GM12878 (cell line): ENCODE measurements at regions not wholly inside any gene's neighbourhood (a gene's known extent, or its start where the extent isn't known, plus 50 kb on each side); places are given as distances from the start of the nearest gene placed in this dataset.

Source experiments
- ATAC-seq: fragments of 200-7000 bp; cut with Tn5 transposase; 3 replicates; pipeline ENCODE4 v1.9.1; 2020; ENCODE audit warnings: mild to moderate bottlenecking, moderate library complexity
- BruUV-seq: library from RNA; stranded (reverse); fragments of 400-500 nt; replicated peaks from 2 replicates; lab custom pipeline; 2021; lab: Mats Ljungman, UMichigan
- CTCF ChIA-PET: fragments of 300-600 bp; sonication (Branson Sonifier 250); formaldehyde crosslinking; extraction: SDS; loops from one replicate; lab custom pipeline; 2021; ENCODE audit warnings: inconsistent platforms; lab: Yijun Ruan, JAX
- POLR2A ChIA-PET: fragments of 350-600 bp; formaldehyde crosslinking; extraction: SDS; loops from one replicate; lab custom pipeline; 2021; ENCODE audit warnings: inconsistent platforms; lab: Charles Lee
- RAD21 ChIA-PET: fragments of 300-600 bp; sonication (Branson Sonifier 250); formaldehyde crosslinking; loops from one replicate; lab custom pipeline; 2023; ENCODE audit warnings: antibody characterized with exemption; ENCODE audit not compliant: unreplicated experiment; lab: Charles Lee
- SMC1A ChIA-PET: fragments of 300-600 bp; sonication (Branson Sonifier 250); formaldehyde crosslinking; loops from one replicate; lab custom pipeline; 2023; ENCODE audit not compliant: unreplicated experiment, uncharacterized antibody; lab: Charles Lee
- DNase-seq: peaks from one replicate; pipeline ENCODE4 v3.0.0-alpha.2; 2011; ENCODE audit warnings: low read depth, low spot score
- FAIRE-seq: peaks from 3 replicates; lab custom pipeline; 2011; peaks lifted over from hg19 to GRCh38; lab: Jason Lieb, UNC
- H2AFZ ChIP-seq: 2 replicates; pipeline ENCODE4 v1.6.0; 2011; ENCODE audit warnings: low read depth, low read length, control low read depth; ENCODE audit not compliant: control insufficient read depth
- H3K27ac ChIP-seq: 2 replicates; pipeline ENCODE4 v1.5.1; 2011; ENCODE audit warnings: control low read depth; ENCODE audit not compliant: control insufficient read depth, insufficient read depth
- H3K27me3 ChIP-seq, 2 experiments: replicated peaks in 1 of 2; 2 replicates each; pipeline versions ENCODE4 v1.6.0 to v1.6.1; 2011; ENCODE audit warnings: low read length in 1 of 2; ENCODE audit not compliant: control insufficient read depth in 2 of 2, insufficient read depth in 2 of 2
- H3K36me3 ChIP-seq, 2 experiments: 2 replicates each; pipeline ENCODE4 v1.5.1; 2011; ENCODE audit warnings: low read length in 1 of 2; ENCODE audit not compliant: control insufficient read depth in 2 of 2, insufficient read depth in 2 of 2
- H3K4me1 ChIP-seq: 2 replicates; pipeline ENCODE4 v1.6.1; 2011; ENCODE audit warnings: mild to moderate bottlenecking, low read length, moderate library complexity, mixed read lengths; ENCODE audit not compliant: control insufficient read depth, insufficient read depth
- H3K4me2 ChIP-seq: 2 replicates; pipeline ENCODE4 v1.6.0; 2011; ENCODE audit warnings: control low read depth; ENCODE audit not compliant: control insufficient read depth, insufficient read depth
- H3K4me3 ChIP-seq: fragments of 200-600 bp; sonication (generic); 2 replicates; pipeline ENCODE4 v1.5.1; 2016
- H3K79me2 ChIP-seq: 2 replicates; pipeline ENCODE4 v1.6.0; 2011; ENCODE audit warnings: low read length; ENCODE audit not compliant: control insufficient read depth, insufficient read depth
- H3K9ac ChIP-seq: 2 replicates; pipeline ENCODE4 v1.8.0; 2011; ENCODE audit warnings: low read length, control low read depth, mixed read lengths; ENCODE audit not compliant: control insufficient read depth, insufficient read depth
- H3K9me3 ChIP-seq: replicated peaks from 3 replicates; pipeline ENCODE4 v1.5.1; 2011; ENCODE audit warnings: mild to moderate bottlenecking, low read length; ENCODE audit not compliant: control insufficient read depth, insufficient read depth
- H4K20me1 ChIP-seq: 2 replicates; pipeline ENCODE4 v1.6.0; 2011; ENCODE audit not compliant: control insufficient read depth, insufficient read depth
- CBX5 ChIP-seq: sonication (generic); IDR thresholded peaks from 2 replicates; pipeline ENCODE4 v1.6.1; 2016; ENCODE audit warnings: low read depth, moderate library complexity, mild to moderate bottlenecking, inconsistent platforms
- FOS ChIP-seq: IDR thresholded peaks from 3 replicates; pipeline ENCODE4 v1.6.1; 2011; ENCODE audit warnings: borderline replicate concordance; ENCODE audit not compliant: insufficient read length; ENCODE audit errors: extremely low read depth
- GATAD2B ChIP-seq: fragments of 450-650 bp; conservative IDR thresholded peaks from 2 replicates; pipeline ENCODE4 v1.6.1; 2017; ENCODE audit warnings: low read depth, mild to moderate bottlenecking, moderate library complexity
- KAT2A ChIP-seq: conservative IDR thresholded peaks from 2 replicates; pipeline ENCODE4 v1.6.1; 2011; ENCODE audit warnings: low read depth, low read length; ENCODE audit not compliant: control insufficient read depth
- KLF5 ChIP-seq: fragments of 450-650 bp; IDR thresholded peaks from 2 replicates; pipeline ENCODE4 v1.6.1; 2014; ENCODE audit warnings: mild to moderate bottlenecking; ENCODE audit not compliant: partially characterized antibody
- NR2C2 ChIP-seq: IDR thresholded peaks from 2 replicates; pipeline ENCODE4 v1.6.1; 2011; ENCODE audit warnings: borderline replicate concordance, low read depth; ENCODE audit not compliant: control insufficient read depth, insufficient read length
- PAX5 ChIP-seq: IDR thresholded peaks from 2 replicates; pipeline ENCODE4 v1.6.1; 2011; ENCODE audit warnings: low read depth, low read length, borderline replicate concordance
- SIX5 ChIP-seq: IDR thresholded peaks from 2 replicates; pipeline ENCODE4 v1.6.1; 2011; ENCODE audit warnings: mild to moderate bottlenecking, low read depth, low read length, moderate library complexity; ENCODE audit not compliant: severe bottlenecking
- SRF ChIP-seq, 2 experiments: IDR thresholded peaks; 2 replicates each; pipeline ENCODE4 v1.6.1; 2011; ENCODE audit warnings: low read depth in 2 of 2, low read length in 2 of 2, mild to moderate bottlenecking in 1 of 2, moderate library complexity in 1 of 2
- STAT3 ChIP-seq: IDR thresholded peaks from 2 replicates; pipeline ENCODE4 v1.6.1; 2011; ENCODE audit warnings: low read depth, low read length, improper control_type of control experiment
- TAF1 ChIP-seq: IDR thresholded peaks from 2 replicates; pipeline ENCODE4 v1.6.1; 2011; ENCODE audit warnings: mild to moderate bottlenecking, low read depth, low read length, borderline replicate concordance
- ZBED1 ChIP-seq: IDR thresholded peaks from 2 replicates; pipeline ENCODE4 v1.6.1; 2016; ENCODE audit warnings: borderline replicate concordance
- ZNF24 ChIP-seq: fragments of 450-650 bp; IDR thresholded peaks from 2 replicates; pipeline ENCODE4 v1.6.1; 2017; ENCODE audit warnings: antibody characterized with exemption, mild to moderate bottlenecking
- ZZZ3 ChIP-seq: IDR thresholded peaks from 2 replicates; pipeline ENCODE4 v1.6.1; 2011; ENCODE audit warnings: low read depth; ENCODE audit not compliant: control insufficient read depth, insufficient read length
- in situ Hi-C: fragments of 300-500 bp; cut with MboI; formaldehyde crosslinking; loops from 9 replicates; pipeline ENCODE4 v1.14.3; 2018; ENCODE audit warnings: mixed read lengths
- intact Hi-C: fragments of 100-400 bp; cut with micrococcal nuclease; formaldehyde crosslinking; loops from one replicate; pipeline ENCODE4 v1.14.2; 2022; ENCODE audit not compliant: unreplicated experiment
- TF ChIP-seq, protein P1 (sequence below): fragments of 450-650 bp; IDR thresholded peaks from 2 replicates; pipeline ENCODE4 v1.6.1; 2017; ENCODE audit warnings: mild to moderate bottlenecking, moderate library complexity
- TF ChIP-seq, protein P2 (sequence below): fragments of 450-650 bp; formaldehyde crosslinking; IDR thresholded peaks from 2 replicates; pipeline ENCODE4 v1.4.0; 2020; ENCODE audit warnings: mild to moderate bottlenecking, moderate library complexity

DNA sequence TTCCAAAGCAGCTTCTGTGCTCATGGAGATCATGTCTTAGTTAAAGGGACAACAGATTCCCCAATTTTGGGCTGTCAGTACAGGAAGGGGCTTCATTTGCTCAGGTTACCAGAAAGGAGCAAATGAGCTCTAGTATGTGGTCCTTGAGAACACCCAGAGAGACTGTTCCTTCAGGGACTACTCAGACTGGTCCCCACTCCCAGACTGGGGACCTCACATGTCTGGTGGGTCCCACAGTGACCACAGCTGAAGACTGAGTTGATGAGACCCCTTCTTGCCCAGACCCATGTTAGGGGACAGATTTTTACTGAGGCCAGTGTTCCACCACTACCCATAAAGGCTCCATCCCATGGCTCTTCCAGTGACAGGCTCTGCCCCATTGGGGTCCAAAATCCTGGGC, 1695.2 kb downstream of the TP53TG3F start:
- POLR2A ChIA-PET, result no interaction called here
- H3K4me1 ChIP-seq, result no peaks in the 10 kb centered on the region
- no peak overlapping the region for H3K4me2 ChIP-seq
- DNase-seq (no peak), FAIRE-seq (no peak), ATAC-seq (no peak)
- H4K20me1 ChIP-seq, result no peaks in the 10 kb centered on the region
- no peaks in the 10 kb centered on the region for H3K36me3 ChIP-seq
- CTCF ChIA-PET, result no interaction called here
- no peak overlapping the region for H3K9ac ChIP-seq
- TF ChIP-seq ZZZ3 (no peak), SRF (IDR thresholded peaks at IDR 0.05; ENCODE audit: low read depth in 2 of 2, low read length in 2 of 2) (no peak), STAT3 (no peak), CBX5 (no peak), ZNF24 (no peak), FOS (no peak), SIX5 (no peak), KAT2A (no peak), TAF1 (no peak), PAX5 (no peak), GATAD2B (no peak), KLF5 (no peak), ZBED1 (no peak), NR2C2 (no peak)
- TF ChIP-seq, protein P1, sequence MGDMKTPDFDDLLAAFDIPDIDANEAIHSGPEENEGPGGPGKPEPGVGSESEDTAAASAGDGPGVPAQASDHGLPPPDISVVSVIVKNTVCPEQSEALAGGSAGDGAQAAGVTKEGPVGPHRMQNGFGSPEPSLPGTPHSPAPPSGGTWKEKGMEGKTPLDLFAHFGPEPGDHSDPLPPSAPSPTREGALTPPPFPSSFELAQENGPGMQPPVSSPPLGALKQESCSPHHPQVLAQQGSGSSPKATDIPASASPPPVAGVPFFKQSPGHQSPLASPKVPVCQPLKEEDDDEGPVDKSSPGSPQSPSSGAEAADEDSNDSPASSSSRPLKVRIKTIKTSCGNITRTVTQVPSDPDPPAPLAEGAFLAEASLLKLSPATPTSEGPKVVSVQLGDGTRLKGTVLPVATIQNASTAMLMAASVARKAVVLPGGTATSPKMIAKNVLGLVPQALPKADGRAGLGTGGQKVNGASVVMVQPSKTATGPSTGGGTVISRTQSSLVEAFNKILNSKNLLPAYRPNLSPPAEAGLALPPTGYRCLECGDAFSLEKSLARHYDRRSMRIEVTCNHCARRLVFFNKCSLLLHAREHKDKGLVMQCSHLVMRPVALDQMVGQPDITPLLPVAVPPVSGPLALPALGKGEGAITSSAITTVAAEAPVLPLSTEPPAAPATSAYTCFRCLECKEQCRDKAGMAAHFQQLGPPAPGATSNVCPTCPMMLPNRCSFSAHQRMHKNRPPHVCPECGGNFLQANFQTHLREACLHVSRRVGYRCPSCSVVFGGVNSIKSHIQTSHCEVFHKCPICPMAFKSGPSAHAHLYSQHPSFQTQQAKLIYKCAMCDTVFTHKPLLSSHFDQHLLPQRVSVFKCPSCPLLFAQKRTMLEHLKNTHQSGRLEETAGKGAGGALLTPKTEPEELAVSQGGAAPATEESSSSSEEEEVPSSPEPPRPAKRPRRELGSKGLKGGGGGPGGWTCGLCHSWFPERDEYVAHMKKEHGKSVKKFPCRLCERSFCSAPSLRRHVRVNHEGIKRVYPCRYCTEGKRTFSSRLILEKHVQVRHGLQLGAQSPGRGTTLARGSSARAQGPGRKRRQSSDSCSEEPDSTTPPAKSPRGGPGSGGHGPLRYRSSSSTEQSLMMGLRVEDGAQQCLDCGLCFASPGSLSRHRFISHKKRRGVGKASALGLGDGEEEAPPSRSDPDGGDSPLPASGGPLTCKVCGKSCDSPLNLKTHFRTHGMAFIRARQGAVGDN, result no peak
- TF ChIP-seq, protein P2, sequence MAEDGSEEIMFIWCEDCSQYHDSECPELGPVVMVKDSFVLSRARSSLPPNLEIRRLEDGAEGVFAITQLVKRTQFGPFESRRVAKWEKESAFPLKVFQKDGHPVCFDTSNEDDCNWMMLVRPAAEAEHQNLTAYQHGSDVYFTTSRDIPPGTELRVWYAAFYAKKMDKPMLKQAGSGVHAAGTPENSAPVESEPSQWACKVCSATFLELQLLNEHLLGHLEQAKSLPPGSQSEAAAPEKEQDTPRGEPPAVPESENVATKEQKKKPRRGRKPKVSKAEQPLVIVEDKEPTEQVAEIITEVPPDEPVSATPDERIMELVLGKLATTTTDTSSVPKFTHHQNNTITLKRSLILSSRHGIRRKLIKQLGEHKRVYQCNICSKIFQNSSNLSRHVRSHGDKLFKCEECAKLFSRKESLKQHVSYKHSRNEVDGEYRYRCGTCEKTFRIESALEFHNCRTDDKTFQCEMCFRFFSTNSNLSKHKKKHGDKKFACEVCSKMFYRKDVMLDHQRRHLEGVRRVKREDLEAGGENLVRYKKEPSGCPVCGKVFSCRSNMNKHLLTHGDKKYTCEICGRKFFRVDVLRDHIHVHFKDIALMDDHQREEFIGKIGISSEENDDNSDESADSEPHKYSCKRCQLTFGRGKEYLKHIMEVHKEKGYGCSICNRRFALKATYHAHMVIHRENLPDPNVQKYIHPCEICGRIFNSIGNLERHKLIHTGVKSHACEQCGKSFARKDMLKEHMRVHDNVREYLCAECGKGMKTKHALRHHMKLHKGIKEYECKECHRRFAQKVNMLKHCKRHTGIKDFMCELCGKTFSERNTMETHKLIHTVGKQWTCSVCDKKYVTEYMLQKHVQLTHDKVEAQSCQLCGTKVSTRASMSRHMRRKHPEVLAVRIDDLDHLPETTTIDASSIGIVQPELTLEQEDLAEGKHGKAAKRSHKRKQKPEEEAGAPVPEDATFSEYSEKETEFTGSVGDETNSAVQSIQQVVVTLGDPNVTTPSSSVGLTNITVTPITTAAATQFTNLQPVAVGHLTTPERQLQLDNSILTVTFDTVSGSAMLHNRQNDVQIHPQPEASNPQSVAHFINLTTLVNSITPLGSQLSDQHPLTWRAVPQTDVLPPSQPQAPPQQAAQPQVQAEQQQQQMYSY, result no peak
- SMC1A ChIA-PET, result no interaction called here
- H2AFZ ChIP-seq, result no peak overlapping the region
- no peaks in the 10 kb centered on the region; the same call in 2 of the 3 replicates for H3K9me3 ChIP-seq
- no TSS peak for BruUV-seq
- H3K27ac ChIP-seq, result no peak overlapping the region
- intact Hi-C loops (no loop called here), in situ Hi-C loops (loop anchor here (5.0 kb wide), 1 partner anchor 368 kb away; no protein-coding TSS in a partner anchor)
- RAD21 ChIA-PET, result no interaction called here
- no peaks in the 10 kb centered on the region for H3K79me2 ChIP-seq
- H3K4me3 ChIP-seq, result no peak overlapping the region
- no peaks in the 10 kb centered on the region for H3K27me3 ChIP-seq
